ENCODE measurements at regions not wholly inside any gene's neighbourhood (a gene's known extent, or its start where the extent isn't known, plus 50 kb on each side); places are given as distances from the start of the nearest gene placed in this dataset.

DNA sequence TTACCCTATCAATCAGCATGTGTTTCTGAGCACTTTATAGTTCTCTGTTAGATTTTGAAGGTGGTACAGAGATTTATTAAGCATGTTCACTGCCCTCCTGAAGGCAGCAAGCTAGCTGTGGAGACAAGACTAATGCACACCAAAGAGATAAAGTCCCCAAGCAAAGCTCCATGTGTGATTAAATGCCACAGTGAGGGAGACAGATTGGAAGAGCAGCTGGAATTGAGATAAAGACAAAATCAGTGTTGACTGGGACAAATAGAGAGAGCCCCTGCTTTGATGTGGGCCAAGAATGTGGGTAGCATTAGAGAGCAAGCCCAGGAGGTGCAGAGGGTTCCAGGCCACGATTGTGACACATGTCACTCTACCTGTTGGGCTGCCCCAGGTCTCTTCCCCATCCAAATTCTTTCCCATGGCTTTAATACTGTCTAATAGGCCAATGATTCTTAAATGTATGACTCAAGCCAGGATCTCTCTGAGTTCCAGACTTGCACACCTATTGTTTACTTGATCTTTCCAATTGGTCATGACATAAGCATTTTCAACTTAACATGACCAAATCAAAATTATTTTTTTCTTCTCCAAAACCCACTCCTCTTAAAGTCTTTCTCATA is 60.1 kb upstream of the ZC3H12C start:
- DNase-seq, result no peak

DNA sequence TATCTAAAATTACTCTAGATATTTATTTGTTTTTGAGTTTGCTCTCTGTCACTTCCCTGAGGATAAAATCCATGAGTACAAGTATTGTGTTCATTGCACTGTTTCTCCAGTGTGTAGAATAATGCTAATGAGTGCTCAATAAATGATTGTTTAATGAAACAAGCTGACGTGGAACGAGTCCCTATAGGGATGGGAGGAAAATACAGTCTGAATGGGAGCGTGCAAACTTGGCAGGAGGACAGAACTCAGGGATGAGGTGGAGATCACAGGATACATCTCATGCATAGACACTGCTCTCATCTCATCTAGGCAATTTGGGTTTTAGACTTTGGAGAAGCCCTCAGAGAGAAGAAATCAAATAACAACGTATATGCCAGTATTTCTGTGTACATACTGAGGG is 58.4 kb upstream of the ZC3H12C start:
- DNase-seq, result no peak

DNA sequence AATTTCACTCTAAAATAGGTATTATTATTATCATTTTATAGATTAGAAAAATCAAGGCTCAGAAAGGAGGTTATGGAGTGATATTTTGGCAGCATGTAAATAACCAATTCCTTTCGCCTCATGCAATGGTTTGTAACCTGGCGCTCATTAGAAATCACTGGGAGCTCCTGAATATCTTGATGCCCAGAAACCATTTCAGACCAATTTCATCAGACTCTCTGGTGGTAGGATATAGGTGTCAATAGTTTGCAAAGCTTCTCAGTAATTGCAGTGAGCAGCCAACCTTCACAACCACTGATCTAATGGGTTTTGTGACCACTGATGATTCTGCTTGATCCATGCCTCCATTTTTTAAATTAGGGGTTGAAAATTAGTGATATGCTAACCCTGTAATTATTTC is 57.8 kb upstream of the ZC3H12C start:
- no peak for DNase-seq

DNA sequence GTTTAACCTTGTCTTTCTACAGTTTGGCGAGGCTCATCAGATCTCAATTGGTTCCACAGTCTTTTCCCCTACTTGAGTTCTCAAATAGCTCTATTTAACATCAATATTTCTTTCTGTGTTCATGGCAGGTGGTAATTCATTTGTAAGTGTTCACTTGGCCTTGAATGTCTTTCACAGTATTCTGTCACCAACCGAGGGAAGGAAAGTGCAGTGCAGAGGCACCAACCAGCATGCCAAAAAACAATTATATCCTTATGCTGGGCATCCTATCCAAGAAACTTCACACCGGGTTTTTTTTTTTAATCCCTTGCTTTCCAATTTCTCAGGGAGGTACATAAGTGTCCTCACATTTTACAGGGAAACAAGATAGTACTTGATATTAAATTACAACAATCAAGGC is 55.0 kb upstream of the ZC3H12C start:
- no peak for DNase-seq
